ENCODE measurements at regions not wholly inside any gene's neighbourhood (a gene's known extent, or its start where the extent isn't known, plus 50 kb on each side); places are given as distances from the start of the nearest gene placed in this dataset.

DNA sequence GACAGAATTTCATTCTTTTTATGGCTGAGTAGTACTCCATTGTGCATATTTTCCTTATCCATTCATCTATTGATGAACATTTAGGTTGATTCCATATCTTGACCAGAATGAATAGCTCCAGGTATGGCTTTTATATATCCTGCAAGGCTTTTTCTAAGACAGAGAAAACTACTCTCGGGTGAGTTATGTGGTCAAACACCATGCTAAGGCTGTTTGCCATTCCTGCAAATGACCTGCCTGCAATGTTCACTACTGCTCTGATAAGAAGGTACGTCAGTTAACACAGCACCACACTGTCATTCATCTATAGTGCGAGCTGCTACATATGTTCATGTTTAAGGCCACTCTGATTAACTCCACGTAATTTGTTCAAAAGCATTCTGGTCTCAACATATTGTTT is 256.8 kb upstream of the RGMB start:
- no peak overlapping the region for H3K4me3 ChIP-seq (ENCODE audit: insufficient read depth, low read depth, low read length)
- no peak for DNase-seq (ENCODE audit: low read depth)
- no peaks in the 10 kb centered on the region for H3K9me3 ChIP-seq (ENCODE audit: insufficient read depth, low read depth, low read length)
- TF ChIP-seq, protein P1, sequence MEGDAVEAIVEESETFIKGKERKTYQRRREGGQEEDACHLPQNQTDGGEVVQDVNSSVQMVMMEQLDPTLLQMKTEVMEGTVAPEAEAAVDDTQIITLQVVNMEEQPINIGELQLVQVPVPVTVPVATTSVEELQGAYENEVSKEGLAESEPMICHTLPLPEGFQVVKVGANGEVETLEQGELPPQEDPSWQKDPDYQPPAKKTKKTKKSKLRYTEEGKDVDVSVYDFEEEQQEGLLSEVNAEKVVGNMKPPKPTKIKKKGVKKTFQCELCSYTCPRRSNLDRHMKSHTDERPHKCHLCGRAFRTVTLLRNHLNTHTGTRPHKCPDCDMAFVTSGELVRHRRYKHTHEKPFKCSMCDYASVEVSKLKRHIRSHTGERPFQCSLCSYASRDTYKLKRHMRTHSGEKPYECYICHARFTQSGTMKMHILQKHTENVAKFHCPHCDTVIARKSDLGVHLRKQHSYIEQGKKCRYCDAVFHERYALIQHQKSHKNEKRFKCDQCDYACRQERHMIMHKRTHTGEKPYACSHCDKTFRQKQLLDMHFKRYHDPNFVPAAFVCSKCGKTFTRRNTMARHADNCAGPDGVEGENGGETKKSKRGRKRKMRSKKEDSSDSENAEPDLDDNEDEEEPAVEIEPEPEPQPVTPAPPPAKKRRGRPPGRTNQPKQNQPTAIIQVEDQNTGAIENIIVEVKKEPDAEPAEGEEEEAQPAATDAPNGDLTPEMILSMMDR (IDR thresholded peaks at IDR 0.05; ENCODE audit: insufficient read depth, low read depth, low read length) = no peak
- TF ChIP-seq EZH2 (IDR thresholded peaks at IDR 0.05; ENCODE audit: insufficient read depth, low read length) = no peak
- H3K9ac ChIP-seq (ENCODE audit: low read length) = no peak overlapping the region
- H3K4me1 Mint-ChIP-seq (ENCODE audit: low read depth, unreplicated experiment) = peaks cover 4% of the 10 kb centered on the region
- no peaks in the 10 kb centered on the region for H3K9me3 Mint-ChIP-seq (ENCODE audit: unreplicated experiment)
- H3K4me2 ChIP-seq (ENCODE audit: low read length) = no peak overlapping the region
- H3K4me3 Mint-ChIP-seq (ENCODE audit: unreplicated experiment) = no peak overlapping the region
- no peaks in the 10 kb centered on the region for H3K36me3 Mint-ChIP-seq (ENCODE audit: low read depth, unreplicated experiment)
- H2AFZ ChIP-seq (ENCODE audit: low read depth, low read length) = no peak overlapping the region
- FAIRE-seq = no peak
- H3K79me2 ChIP-seq (ENCODE audit: insufficient read depth, low read length) = no peaks in the 10 kb centered on the region
- no peaks in the 10 kb centered on the region for H3K4me1 ChIP-seq (ENCODE audit: insufficient read depth, low read length)
- no peaks in the 10 kb centered on the region for H3K36me3 ChIP-seq (ENCODE audit: insufficient read depth, low read length)
- no peaks in the 10 kb centered on the region for H3K27me3 ChIP-seq (ENCODE audit: insufficient read depth, low read length)
- no peaks in the 10 kb centered on the region for H3K27me3 Mint-ChIP-seq (ENCODE audit: low read depth, unreplicated experiment)
- H3K27ac ChIP-seq (ENCODE audit: low read depth, low read length) = no peak overlapping the region
- no peak overlapping the region for H3K27ac Mint-ChIP-seq (ENCODE audit: unreplicated experiment)
- H4K20me1 ChIP-seq (ENCODE audit: insufficient read depth, low read length) = no peaks in the 10 kb centered on the region

DNA sequence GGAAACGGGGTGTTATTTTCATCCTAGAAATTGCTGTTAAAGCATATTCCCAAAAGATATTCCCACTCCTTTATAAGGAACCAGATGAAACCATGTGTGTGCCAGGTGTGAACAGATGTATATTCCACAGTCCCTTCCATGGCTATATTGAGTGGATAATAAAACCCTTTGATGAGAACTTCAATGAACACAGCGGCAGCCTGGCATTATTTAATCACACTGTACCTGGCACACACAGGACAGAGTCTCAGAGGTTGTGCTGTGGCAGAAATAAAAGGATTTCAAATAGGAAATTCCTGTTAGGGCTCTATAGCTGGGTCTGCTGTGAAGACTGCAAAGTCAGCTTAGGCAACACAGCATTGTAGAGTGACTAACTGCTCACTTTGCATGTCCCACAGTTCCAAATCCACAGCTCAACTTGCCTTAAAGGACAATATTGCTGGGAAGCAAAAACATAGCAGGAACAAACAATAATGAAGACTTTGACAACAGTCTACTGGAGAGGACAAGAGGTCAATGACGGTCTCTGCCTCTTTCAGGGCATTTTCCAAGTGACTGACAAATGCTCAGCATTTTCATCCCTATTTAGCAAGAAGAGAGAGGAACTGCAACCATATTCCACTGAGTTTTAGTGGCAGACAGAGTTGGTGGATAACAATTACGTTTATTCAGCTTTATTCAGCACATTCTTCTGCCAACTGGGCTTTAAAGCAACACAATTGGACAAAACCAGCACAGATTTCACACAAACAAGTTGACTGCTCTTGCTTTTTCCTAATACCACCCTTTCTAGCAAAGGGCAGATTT is 255.7 kb upstream of the RGMB start:
- no peaks in the 10 kb centered on the region for H3K79me2 ChIP-seq (ENCODE audit: insufficient read depth, low read length)
- no peaks in the 10 kb centered on the region for H3K9me3 ChIP-seq (ENCODE audit: insufficient read depth, low read depth, low read length)
- H3K4me3 ChIP-seq (ENCODE audit: insufficient read depth, low read depth, low read length) = no peak overlapping the region
- H3K4me1 Mint-ChIP-seq (ENCODE audit: low read depth, unreplicated experiment) = peaks cover 4% of the 10 kb centered on the region
- H4K20me1 ChIP-seq (ENCODE audit: insufficient read depth, low read length) = no peaks in the 10 kb centered on the region
- no peaks in the 10 kb centered on the region for H3K4me1 ChIP-seq (ENCODE audit: insufficient read depth, low read length)
- H3K27ac ChIP-seq (ENCODE audit: low read depth, low read length) = no peak overlapping the region
- no peak overlapping the region for H3K4me2 ChIP-seq (ENCODE audit: low read length)
- DNase-seq (ENCODE audit: low read depth) (no peak), FAIRE-seq (no peak)
- H3K36me3 Mint-ChIP-seq (ENCODE audit: low read depth, unreplicated experiment) = no peaks in the 10 kb centered on the region
- H2AFZ ChIP-seq (ENCODE audit: low read depth, low read length) = no peak overlapping the region
- no peaks in the 10 kb centered on the region for H3K36me3 ChIP-seq (ENCODE audit: insufficient read depth, low read length)
- no peak overlapping the region for H3K9ac ChIP-seq (ENCODE audit: low read length)
- H3K4me3 Mint-ChIP-seq (ENCODE audit: unreplicated experiment) = no peak overlapping the region
- TF ChIP-seq, protein P1 (IDR thresholded peaks at IDR 0.05; ENCODE audit: insufficient read depth, low read depth, low read length) = no peak
- no peak for TF ChIP-seq EZH2 (IDR thresholded peaks at IDR 0.05; ENCODE audit: insufficient read depth, low read length)
- no peaks in the 10 kb centered on the region for H3K27me3 ChIP-seq (ENCODE audit: insufficient read depth, low read length)
- H3K27me3 Mint-ChIP-seq (ENCODE audit: low read depth, unreplicated experiment) = no peaks in the 10 kb centered on the region
- H3K9me3 Mint-ChIP-seq (ENCODE audit: unreplicated experiment) = no peaks in the 10 kb centered on the region
- no peak overlapping the region for H3K27ac Mint-ChIP-seq (ENCODE audit: unreplicated experiment)

DNA sequence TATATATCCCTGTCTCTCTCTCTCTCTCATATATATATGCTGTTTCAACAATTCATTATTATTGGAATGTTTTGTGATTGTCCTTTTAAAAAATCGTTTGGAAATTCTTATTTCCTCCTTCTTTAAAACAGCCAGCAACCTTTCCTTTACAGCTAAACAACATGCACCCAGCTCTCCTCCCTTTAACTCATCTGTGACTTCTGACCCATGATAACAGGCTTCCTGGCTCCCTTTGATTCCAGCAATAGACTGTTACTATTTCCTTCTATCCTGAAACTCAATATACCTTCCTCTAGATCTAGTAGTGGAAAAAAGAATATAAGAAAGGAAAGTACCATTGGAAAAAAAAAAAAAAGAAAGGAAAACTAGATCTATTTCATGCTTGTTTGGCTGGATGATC is 254.7 kb upstream of the RGMB start:
- Mint-ChIP-seq H3K36me3 (ENCODE audit: low read depth, unreplicated experiment) (no peaks in the 10 kb centered on the region), H3K9me3 (ENCODE audit: unreplicated experiment) (no peaks in the 10 kb centered on the region), H3K4me1 (ENCODE audit: low read depth, unreplicated experiment) (peaks cover 4% of the 10 kb centered on the region), H3K27ac (ENCODE audit: unreplicated experiment) (no peak overlapping the region), H3K4me3 (ENCODE audit: unreplicated experiment) (no peak overlapping the region), H3K27me3 (ENCODE audit: low read depth, unreplicated experiment) (no peaks in the 10 kb centered on the region)
- no peaks in the 10 kb centered on the region for H3K36me3 ChIP-seq (ENCODE audit: insufficient read depth, low read length)
- H3K4me2 ChIP-seq (ENCODE audit: low read length) = no peak overlapping the region
- TF ChIP-seq, protein P1 (IDR thresholded peaks at IDR 0.05; ENCODE audit: insufficient read depth, low read depth, low read length) = no peak
- no peak for TF ChIP-seq EZH2 (IDR thresholded peaks at IDR 0.05; ENCODE audit: insufficient read depth, low read length)
- no peak for FAIRE-seq
- H3K4me1 ChIP-seq (ENCODE audit: insufficient read depth, low read length) = no peaks in the 10 kb centered on the region
- no peak for DNase-seq (ENCODE audit: low read depth)
- no peak overlapping the region for H3K9ac ChIP-seq (ENCODE audit: low read length)
- H4K20me1 ChIP-seq (ENCODE audit: insufficient read depth, low read length) = no peaks in the 10 kb centered on the region
- no peaks in the 10 kb centered on the region for H3K9me3 ChIP-seq (ENCODE audit: insufficient read depth, low read depth, low read length)
- no peaks in the 10 kb centered on the region for H3K27me3 ChIP-seq (ENCODE audit: insufficient read depth, low read length)
- H3K79me2 ChIP-seq (ENCODE audit: insufficient read depth, low read length) = no peaks in the 10 kb centered on the region
- H3K4me3 ChIP-seq (ENCODE audit: insufficient read depth, low read depth, low read length) = no peak overlapping the region
- no peak overlapping the region for H3K27ac ChIP-seq (ENCODE audit: low read depth, low read length)
- no peak overlapping the region for H2AFZ ChIP-seq (ENCODE audit: low read depth, low read length)
